Suprapubic skin (tissue), 4 donors: ENCODE measurements at regions not wholly inside any gene's neighbourhood (a gene's known extent, or its start where the extent isn't known, plus 50 kb on each side); places are given as distances from the start of the nearest gene placed in this dataset.

Source experiments
- DNase-seq, 2 donors: peaks; one replicate each; pipeline ENCODE4 v3.0.0-alpha.2; 2019; ENCODE audit warnings: low spot score in 2 of 2
- H3K27ac ChIP-seq: fragments of 200-600 bp; sonication (generic); one replicate; pipeline ENCODE4 v1.5.1; 2019
- H3K27me3 ChIP-seq: fragments of 200-600 bp; sonication (generic); one replicate; pipeline ENCODE4 v1.5.1; 2019
- H3K36me3 ChIP-seq: fragments of 200-600 bp; sonication (generic); one replicate; pipeline ENCODE4 v1.5.1; 2019
- H3K4me1 ChIP-seq: fragments of 200-600 bp; sonication (generic); one replicate; pipeline ENCODE4 v1.5.1; 2019
- H3K4me3 ChIP-seq: fragments of 200-600 bp; sonication (generic); one replicate; pipeline ENCODE4 v1.5.1; 2019; ENCODE audit warnings: mild to moderate bottlenecking
- H3K9me3 ChIP-seq: fragments of 200-600 bp; sonication (generic); one replicate; pipeline ENCODE4 v1.5.1; 2019
- CTCF ChIP-seq, 2 donors: fragments of 200-600 bp in 1 of 2; fragments of 450-650 bp in 1 of 2; sonication (generic) in 1 of 2; IDR thresholded peaks; one replicate each; pipeline ENCODE4 v1.5.1; 2016 to 2019; ENCODE audit warnings: antibody characterized with exemption in 2 of 2, mild to moderate bottlenecking in 1 of 2, moderate library complexity in 1 of 2
- EP300 ChIP-seq: sonication (generic); formaldehyde crosslinking; IDR thresholded peaks from one replicate; pipeline ENCODE4 v1.6.1; 2017; ENCODE audit warnings: antibody characterized with exemption
- POLR2A ChIP-seq, 2 donors: fragments of 450-650 bp; IDR thresholded peaks; one replicate each; pipeline ENCODE4 v1.6.1; 2017; ENCODE audit warnings: antibody characterized with exemption in 2 of 2, mild to moderate bottlenecking in 2 of 2, moderate library complexity in 2 of 2
- POLR2AphosphoS5 ChIP-seq, 3 donors: sonication (generic); formaldehyde crosslinking; IDR thresholded peaks; one replicate each; pipeline ENCODE4 v1.6.1; 2017; ENCODE audit warnings: antibody characterized with exemption in 3 of 3
- WGBS: methylation state at CpG from one replicate; pipeline ENCODE4 v1.1.5; 2018; 5-methylcytosine and 5-hydroxymethylcytosine counted together

- WGBS: 71% methylated on average over 6 of the region's 6 CpGs
- TF ChIP-seq EP300: no peak
- TF ChIP-seq POLR2AphosphoS5 (IDR thresholded peaks at IDR 0.05): no peak
- no peak for TF ChIP-seq CTCF (IDR thresholded peaks at IDR 0.05)
- no peak for TF ChIP-seq POLR2A (IDR thresholded peaks at IDR 0.05)
- DNase-seq: no peak
Observed at GRCh38 chr7:15855525-15856109, 169.1 kb upstream of the MEOX2 start.

GRCh38 chr7:15854841-15855524 lies 168.5 kb upstream of the MEOX2 start:
- no peak overlapping the region for H3K27ac ChIP-seq
- H3K36me3 ChIP-seq: no peaks in the 10 kb centered on the region
- WGBS: 70% methylated on average over 4 of the region's 4 CpGs
- DNase-seq: no peak
- no peaks in the 10 kb centered on the region for H3K9me3 ChIP-seq
- no peak overlapping the region for H3K4me3 ChIP-seq
- peaks cover 2% of the 10 kb centered on the region for H3K4me1 ChIP-seq
- no peak for TF ChIP-seq POLR2A (IDR thresholded peaks at IDR 0.05)
- no peak for TF ChIP-seq CTCF (IDR thresholded peaks at IDR 0.05)
- TF ChIP-seq EP300: no peak
- no peak for TF ChIP-seq POLR2AphosphoS5 (IDR thresholded peaks at IDR 0.05)
- no peaks in the 10 kb centered on the region for H3K27me3 ChIP-seq

More at GRCh38 chr7:15855525-15856109, 169.1 kb upstream of the MEOX2 start:
- H3K27ac ChIP-seq: no peak overlapping the region
- no peak overlapping the region for H3K4me3 ChIP-seq
- H3K4me1 ChIP-seq: peaks cover 2% of the 10 kb centered on the region
- no peaks in the 10 kb centered on the region for H3K27me3 ChIP-seq
- H3K36me3 ChIP-seq: no peaks in the 10 kb centered on the region
- H3K9me3 ChIP-seq: no peaks in the 10 kb centered on the region

GRCh38 chr7:15853832-15854470 lies 167.5 kb upstream of the MEOX2 start:
- H3K27me3 ChIP-seq: no peaks in the 10 kb centered on the region
- H3K27ac ChIP-seq: no peak overlapping the region
- peaks cover 2% of the 10 kb centered on the region for H3K4me1 ChIP-seq
- no peak for TF ChIP-seq POLR2AphosphoS5 (IDR thresholded peaks at IDR 0.05)
- no peak for TF ChIP-seq EP300
- no peak for TF ChIP-seq CTCF (IDR thresholded peaks at IDR 0.05)
- TF ChIP-seq POLR2A (IDR thresholded peaks at IDR 0.05): no peak
- H3K9me3 ChIP-seq: no peaks in the 10 kb centered on the region
- H3K36me3 ChIP-seq: no peaks in the 10 kb centered on the region
- no peak overlapping the region for H3K4me3 ChIP-seq
- no peak for DNase-seq
- WGBS: 39% methylated on average over 2 of the region's 2 CpGs

DNA sequence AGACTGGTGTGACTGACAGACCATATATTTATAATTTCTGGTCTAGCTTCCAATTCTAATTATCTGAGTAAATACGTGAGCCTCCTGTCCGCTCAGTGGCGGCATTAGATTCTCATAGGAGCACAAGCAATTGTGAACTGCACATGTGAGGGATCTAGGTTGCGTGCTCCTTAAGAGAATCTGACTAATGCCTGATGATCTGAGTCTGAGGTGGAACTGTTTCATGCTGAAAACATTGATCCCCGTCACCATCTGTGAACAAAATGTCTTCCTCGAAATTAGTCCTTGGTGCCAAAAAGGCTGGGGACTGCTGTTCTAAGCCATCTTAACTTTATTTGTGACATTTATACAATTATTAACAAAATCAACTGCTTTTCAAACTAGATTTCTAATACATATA lies 164.7 kb upstream of the MEOX2 start:
- H3K4me3 ChIP-seq: no peak overlapping the region
- TF ChIP-seq CTCF (IDR thresholded peaks at IDR 0.05) (no peak), POLR2A (IDR thresholded peaks at IDR 0.05) (no peak)
- no peaks in the 10 kb centered on the region for H3K36me3 ChIP-seq
- WGBS: 82% methylated on average over 6 of the region's 6 CpGs
- H3K27me3 ChIP-seq: no peaks in the 10 kb centered on the region
- DNase-seq: no peak
- H3K27ac ChIP-seq: no peak overlapping the region
- H3K4me1 ChIP-seq: peaks cover 2% of the 10 kb centered on the region
- H3K9me3 ChIP-seq: no peaks in the 10 kb centered on the region

GRCh38 chr7:15848901-15849300 lies 162.4 kb upstream of the MEOX2 start:
- H3K27ac ChIP-seq: no peak overlapping the region
- H3K4me3 ChIP-seq: no peak overlapping the region
- DNase-seq: no peak
- WGBS: 90% methylated on average over 1 of the region's 1 CpG
- no peaks in the 10 kb centered on the region for H3K9me3 ChIP-seq
- TF ChIP-seq POLR2AphosphoS5 (IDR thresholded peaks at IDR 0.05) (no peak), CTCF (IDR thresholded peaks at IDR 0.05) (no peak), EP300 (no peak), POLR2A (IDR thresholded peaks at IDR 0.05) (no peak)
- H3K36me3 ChIP-seq: no peaks in the 10 kb centered on the region
- peaks cover under 1% of the 10 kb centered on the region for H3K4me1 ChIP-seq
- no peaks in the 10 kb centered on the region for H3K27me3 ChIP-seq
